ENCODE measurements at regions not wholly inside any gene's neighbourhood (a gene's known extent, or its start where the extent isn't known, plus 50 kb on each side); places are given as distances from the start of the nearest gene placed in this dataset.
"Not testable (repeated sequence)": the region's sequence is repeated elsewhere in the genome, so short reads cannot be mapped to it uniquely, and the experiment has no call there.

DNA sequence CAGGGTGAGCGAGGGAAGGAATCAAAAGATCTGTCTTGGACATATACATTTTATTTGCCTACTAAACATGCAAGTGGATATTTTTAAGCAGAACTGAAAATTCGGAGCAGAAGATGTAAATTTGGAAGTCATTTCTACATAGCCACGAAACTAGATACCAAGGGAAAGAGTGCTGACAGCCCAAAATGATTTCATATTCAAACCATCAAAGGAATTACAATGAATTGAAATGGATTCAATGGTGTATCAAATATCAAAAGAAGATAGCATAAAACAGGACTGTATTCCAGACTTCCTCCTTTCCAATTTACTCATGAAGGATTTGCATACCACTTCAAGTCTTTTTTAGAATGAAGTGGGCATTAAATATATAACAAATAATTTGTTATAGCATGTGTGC, 313.5 kb upstream of the KITLG start:
- no peak for DNase-seq (ENCODE audit: low spot score)

GRCh38 chr12:88891434-88891833, 311.2 kb upstream of the KITLG start:
- DNase-seq (ENCODE audit: low spot score), result not testable (repeated sequence)

GRCh38 chr12:88889326-88890110, 309.2 kb upstream of the KITLG start:
- no peak for DNase-seq (ENCODE audit: low spot score)

GRCh38 chr12:88884600-88884999, 304.3 kb upstream of the KITLG start:
- DNase-seq (ENCODE audit: low spot score), result no peak

DNA sequence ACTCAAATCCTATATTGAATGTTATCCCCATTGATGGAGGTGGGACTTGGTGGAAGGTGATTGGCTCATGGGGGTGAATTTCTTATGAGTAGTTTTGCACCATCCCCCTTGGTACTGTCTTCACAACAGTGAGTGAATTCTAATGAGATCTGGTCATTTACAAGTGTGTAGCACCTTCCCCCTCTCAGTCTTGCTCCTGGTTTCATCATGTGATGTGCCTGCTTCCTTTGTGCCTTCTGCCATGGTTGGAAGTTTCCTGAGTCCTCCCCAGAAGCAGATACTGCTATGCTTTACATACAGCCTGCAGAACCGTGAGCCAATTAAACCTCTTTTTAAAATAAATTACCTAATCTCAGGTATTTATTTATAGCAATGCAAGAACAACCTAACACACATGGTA, 302.4 kb upstream of the KITLG start:
- DNase-seq (ENCODE audit: low spot score), result no peak

DNA sequence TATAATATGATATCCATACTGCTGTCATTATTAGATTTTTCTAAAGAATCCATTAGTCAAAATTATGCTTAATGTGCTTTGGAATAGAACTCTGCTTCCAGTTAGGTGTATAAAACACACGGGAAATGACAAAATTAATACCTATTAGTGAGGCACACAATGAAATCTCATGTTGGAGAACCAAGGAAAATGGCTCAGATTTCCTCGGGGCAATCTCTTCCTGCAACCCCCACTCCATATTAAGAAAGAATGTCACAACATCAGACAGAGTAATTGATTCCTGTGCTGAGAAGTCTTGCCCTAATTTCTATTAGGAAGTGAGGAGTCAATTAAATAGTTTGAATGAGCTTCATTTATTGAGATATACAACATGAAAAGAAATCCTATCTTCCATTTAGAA, 299.8 kb upstream of the KITLG start:
- DNase-seq (ENCODE audit: low spot score), result no peak

DNA sequence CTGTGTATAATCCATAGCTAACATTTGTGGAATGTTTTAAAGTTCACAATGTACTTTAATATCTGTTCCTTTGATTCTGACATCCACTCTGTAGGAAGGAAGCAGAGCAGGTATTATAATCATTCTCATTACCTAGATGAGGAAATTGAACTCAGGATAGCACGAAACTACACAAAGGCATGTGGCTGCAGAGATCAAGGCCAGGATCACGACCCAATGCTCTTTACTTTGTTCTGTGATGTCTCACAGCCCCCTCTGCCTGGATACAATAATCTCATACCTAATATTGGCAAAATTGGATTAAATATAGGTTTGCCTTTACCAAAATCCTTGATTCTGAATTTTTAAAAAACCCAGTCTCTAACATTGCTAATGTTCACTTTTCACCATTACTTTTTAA, 298.0 kb upstream of the KITLG start:
- DNase-seq (ENCODE audit: low spot score), result no peak

DNA sequence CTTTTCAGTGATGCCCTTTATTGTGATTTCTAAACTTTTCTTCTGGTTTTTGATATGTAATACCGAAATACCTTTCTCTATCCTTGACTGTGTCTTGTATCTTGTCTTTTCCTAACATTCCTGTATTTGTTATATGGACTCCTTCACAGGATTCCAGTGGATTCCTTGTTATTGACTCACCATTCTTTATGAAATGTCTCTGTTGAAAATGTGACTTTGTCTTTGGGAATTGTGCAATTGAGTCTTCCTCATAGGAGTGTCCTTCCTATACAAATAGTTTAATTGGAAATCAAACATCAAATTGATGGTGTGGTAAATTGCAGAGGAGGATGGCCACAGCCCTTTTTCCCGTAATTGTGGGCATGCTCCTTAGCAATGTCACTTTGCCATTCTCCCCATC, 296.6 kb upstream of the KITLG start:
- DNase-seq (ENCODE audit: low spot score), result no peak

DNA sequence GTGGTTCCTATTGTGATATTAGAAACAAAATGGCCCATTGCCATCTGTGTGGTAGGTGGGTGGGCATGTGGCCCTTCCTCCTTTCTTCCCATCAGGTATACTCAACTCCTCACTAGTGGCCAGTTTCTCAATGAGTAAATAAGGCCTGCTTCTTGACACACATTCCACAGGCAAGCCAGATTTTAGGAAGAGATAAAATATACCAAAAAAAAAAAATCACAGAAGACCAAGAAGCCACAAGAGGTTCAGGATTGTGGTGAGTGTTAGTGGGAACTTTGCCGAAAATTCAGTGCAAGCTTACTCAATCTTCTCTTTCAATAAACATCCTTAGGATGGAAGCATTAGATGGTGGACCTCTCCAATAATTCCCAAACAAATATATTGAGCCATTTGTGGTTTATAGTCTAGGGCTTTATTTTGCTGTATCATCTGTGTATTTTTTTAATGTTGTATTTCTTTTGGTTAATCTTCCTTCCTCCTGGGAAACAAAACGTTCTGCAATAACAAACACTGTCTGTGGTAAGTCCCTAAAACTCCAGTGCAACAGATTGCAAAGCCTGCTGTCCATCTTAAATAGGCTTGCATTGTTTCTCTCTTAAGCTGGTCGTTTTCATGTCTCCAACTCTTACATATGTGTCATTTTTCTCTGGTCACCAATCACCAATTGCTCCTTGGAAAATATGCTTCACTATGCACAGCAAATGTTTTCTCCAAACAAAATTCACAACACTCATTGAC, 289.9 kb upstream of the KITLG start:
- DNase-seq (ENCODE audit: low spot score), result peak; percentile 49

DNA sequence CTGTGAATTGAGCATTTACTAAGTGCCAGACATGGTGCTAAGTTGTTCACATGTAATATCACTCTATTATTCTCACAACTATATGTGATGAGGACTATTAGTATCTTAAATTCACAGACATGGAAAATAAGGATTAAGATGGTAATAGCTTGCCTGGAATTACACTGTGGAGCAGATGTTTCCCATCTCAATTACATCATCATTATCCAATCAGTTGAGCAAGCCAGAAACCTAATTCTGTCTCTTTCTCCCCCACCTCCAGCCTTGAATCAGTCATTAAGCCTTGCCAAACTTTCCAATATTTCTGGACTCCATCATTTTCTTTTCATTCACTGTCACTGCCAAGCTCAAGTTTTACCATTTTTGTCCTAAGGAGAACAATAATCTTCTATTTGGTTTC, 287.8 kb upstream of the KITLG start:
- DNase-seq (ENCODE audit: low spot score), result no peak

DNA sequence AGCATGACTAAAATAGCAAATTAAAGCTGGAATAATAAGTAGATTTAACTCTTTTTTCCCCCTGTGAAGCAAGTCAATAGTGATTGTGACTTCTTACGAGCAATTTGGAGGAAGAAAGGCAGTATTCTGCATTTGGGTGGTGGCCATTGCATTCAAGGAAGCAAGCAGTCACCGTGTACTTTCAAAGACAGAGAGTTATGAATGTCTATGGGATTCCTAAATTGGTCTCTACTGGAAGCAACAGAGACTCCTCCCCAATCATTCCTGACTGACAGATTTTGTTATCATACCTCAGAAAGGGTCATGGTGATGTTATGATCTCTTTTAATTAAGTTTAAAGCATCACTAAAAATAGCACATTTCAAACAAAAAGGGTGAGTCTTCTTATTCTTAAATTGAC, 287.2 kb upstream of the KITLG start:
- DNase-seq (ENCODE audit: low spot score), result no peak

DNA sequence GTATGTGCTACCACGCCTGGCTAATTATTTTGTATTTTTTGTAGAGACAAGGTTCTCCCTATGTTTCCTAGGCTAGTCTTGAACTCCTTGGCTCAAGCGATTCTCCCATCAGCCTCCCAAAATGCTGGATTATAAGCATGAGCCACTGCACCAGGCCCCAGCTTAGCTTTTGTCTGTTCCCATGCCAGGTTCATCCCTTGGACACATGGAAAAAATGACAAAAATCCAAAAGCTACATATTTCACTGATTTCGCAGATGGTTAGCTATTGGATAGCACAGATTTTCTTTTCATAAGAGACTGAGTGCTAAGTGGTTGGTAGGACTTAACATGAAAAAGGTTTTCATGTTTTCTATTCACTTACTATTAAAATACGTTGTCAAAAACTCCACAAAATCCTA, 286.6 kb upstream of the KITLG start:
- DNase-seq (ENCODE audit: low spot score), result no peak

- DNase-seq (ENCODE audit: low spot score), result no peak
Measured at GRCh38 chr12:88865537-88865936, 285.3 kb upstream of the KITLG start.

GRCh38 chr12:88860851-88861250, 280.6 kb upstream of the KITLG start:
- DNase-seq (ENCODE audit: low spot score), result no peak

DNA sequence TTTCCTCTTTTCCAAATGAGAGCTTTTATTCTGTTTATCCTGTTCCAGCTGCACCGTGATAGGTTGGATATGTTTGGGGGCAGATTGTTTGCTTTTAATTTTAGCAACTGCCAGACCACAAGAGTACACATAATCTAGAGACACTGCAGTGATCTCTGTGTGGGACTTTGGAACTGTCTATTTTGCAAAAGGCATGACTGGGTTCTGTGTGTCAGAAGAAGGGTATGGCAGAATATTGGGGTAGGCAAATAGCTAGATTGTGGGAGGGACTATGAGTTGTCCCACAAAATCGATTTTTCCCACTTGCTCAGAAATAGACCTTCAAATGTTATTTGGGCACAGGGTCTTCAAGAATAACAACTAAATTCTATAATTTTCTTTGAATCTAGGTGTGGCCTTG, 275.9 kb upstream of the KITLG start:
- DNase-seq (ENCODE audit: low spot score), result no peak

- DNase-seq (ENCODE audit: low spot score), result no peak
Measured at GRCh38 chr12:88855301-88855700, 275.0 kb upstream of the KITLG start.

DNA sequence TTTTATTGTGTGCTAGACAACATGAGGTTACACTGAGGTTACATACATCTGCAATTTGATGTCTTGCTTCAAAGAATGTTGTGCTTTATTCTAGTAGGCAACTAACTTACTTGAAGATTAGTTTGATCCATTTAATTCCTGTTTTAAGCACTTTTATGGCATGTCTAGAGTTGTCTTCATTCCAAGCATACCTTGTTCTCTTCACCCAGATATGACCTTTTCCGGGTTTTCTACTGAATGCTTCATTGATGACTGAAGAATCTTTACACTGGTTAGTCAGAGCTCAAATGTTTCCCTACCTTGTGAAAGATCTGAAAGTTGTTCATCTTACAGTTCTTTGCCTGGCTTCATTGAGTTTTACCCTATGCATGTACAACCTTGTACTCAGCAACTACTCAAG, 274.0 kb upstream of the KITLG start:
- DNase-seq (ENCODE audit: low spot score), result no peak

DNA sequence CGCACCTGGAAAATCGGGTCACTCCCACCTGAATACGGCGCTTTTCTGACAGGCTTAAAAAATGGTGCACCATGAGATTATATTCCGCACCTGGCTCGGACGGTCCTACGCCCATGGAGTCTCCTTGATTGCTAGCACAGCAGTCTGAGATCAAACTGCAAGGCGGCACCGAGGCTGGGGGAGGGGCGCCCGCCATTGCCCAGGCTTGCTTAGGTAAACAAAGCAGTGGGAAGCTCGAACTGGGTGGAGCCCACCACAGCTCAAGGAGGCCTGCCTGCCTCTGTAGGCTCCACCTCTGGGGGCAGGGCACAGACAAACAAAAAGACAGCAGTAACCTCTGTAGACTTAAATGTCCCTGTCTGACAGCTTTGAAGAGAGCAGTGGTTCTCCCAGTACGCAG, 267.0 kb upstream of the KITLG start:
- not testable (repeated sequence) for DNase-seq (ENCODE audit: low spot score)

DNA sequence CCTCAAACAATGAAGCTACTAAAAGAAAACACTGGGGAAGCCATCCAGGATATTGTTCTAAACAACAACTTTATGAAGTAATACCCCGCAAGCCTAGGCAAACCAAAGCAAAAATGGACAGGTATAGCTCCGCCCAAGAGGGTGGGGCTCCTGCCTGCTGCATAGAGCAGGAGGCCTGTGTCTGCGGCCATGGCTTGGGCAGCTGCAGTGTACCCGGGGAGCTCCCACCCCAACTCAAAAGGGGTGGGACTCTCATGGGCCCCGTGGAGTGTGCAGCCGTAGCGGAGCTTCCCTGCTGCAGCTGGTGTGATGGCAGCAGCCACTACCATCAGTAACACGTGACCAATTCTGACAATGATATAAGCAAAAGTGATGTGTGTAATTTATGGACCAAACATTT, 264.2 kb upstream of the KITLG start:
- DNase-seq (ENCODE audit: low spot score), result no peak

- DNase-seq (ENCODE audit: low spot score), result no peak
Measured at GRCh38 chr12:88842314-88842713, 262.0 kb upstream of the KITLG start.

DNA sequence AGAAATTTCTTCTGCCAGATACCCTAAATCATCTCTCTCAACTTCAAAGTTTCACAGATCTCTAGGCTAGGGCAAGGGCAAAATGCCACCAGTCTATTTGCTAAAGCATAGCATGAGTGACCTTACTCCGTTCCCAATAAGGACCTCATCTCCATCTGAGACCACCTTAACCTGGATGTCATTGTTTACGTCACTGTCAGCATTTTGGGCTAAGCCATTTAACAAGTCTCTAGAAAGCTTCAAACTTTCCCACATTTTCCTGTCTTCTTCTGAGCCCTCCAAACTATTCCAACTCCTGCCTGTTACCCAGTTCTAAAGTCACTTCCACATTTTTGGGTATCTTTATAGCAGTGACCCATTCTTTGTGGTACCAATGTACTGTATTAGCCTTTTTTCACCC, 259.2 kb upstream of the KITLG start:
- no peak for DNase-seq (ENCODE audit: low spot score)

DNA sequence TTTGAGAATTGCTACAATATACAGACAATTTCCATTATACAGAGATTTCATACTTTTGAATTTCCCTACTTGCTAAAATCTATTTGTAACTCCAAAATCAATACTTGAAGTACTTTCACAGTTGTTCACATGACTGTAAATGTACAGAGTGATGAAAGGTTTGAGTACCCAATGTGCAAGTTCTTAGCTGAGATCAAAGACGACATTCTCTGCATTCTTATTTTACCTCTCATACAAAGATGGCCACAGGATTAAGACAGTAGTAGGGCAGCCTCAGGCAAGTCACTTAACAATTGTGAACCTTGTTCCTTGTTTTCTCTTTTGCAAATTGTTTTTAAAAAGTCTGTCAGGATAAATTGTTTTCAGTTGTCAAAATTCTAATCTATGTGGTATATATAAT, 255.9 kb upstream of the KITLG start:
- no peak for DNase-seq (ENCODE audit: low spot score)

GRCh38 chr12:88834226-88834625, 254.0 kb upstream of the KITLG start:
- no peak for DNase-seq (ENCODE audit: low spot score)
